ENCODE measurements at regions not wholly inside any gene's neighbourhood (a gene's known extent, or its start where the extent isn't known, plus 50 kb on each side); places are given as distances from the start of the nearest gene placed in this dataset.
"Not testable (repeated sequence)": the region's sequence is repeated elsewhere in the genome, so short reads cannot be mapped to it uniquely, and the experiment has no call there.

- Histone ChIP-seq H3K27ac (no peak overlapping the region), H3K36me3 (replicated peaks) (no peaks in the 10 kb centered on the region), H3K27me3 (replicated peaks) (no peaks in the 10 kb centered on the region), H3K4me3 (ENCODE audit: low read depth, low read length) (no peak overlapping the region)
- DNase-seq = no peak
- in situ Hi-C loops (cut with HindIII; ENCODE audit: low pct_ligation_motif_present, low sequenced_read_pairs) = no loop called here
- TF ChIP-seq CTCF (IDR thresholded peaks at IDR 0.05; ENCODE audit: low read depth, low read length, missing control alignments) = no peak
Measured at GRCh38 chr3:30475038-30475808, 131.2 kb upstream of the TGFBR2 start.

GRCh38 chr3:30475809-30476178 is 130.6 kb upstream of the TGFBR2 start:
- Histone ChIP-seq H3K27me3 (replicated peaks) (no peaks in the 10 kb centered on the region), H3K4me3 (ENCODE audit: low read depth, low read length) (no peak overlapping the region), H3K27ac (no peak overlapping the region), H3K36me3 (replicated peaks) (no peaks in the 10 kb centered on the region)
- in situ Hi-C loops (cut with HindIII; ENCODE audit: low pct_ligation_motif_present, low sequenced_read_pairs) = no loop called here
- DNase-seq = no peak
- no peak for TF ChIP-seq CTCF (IDR thresholded peaks at IDR 0.05; ENCODE audit: low read depth, low read length, missing control alignments)

GRCh38 chr3:30476368-30477084 is 129.9 kb upstream of the TGFBR2 start:
- Histone ChIP-seq H3K27ac (no peak overlapping the region), H3K36me3 (replicated peaks) (no peaks in the 10 kb centered on the region), H3K27me3 (replicated peaks) (no peaks in the 10 kb centered on the region), H3K4me3 (ENCODE audit: low read depth, low read length) (no peak overlapping the region)
- in situ Hi-C loops (cut with HindIII; ENCODE audit: low pct_ligation_motif_present, low sequenced_read_pairs) = no loop called here
- no peak for TF ChIP-seq CTCF (IDR thresholded peaks at IDR 0.05; ENCODE audit: low read depth, low read length, missing control alignments)
- DNase-seq = no peak

- Histone ChIP-seq H3K27ac (no peak overlapping the region), H3K27me3 (replicated peaks) (no peaks in the 10 kb centered on the region), H3K4me3 (ENCODE audit: low read depth, low read length) (no peak overlapping the region), H3K36me3 (replicated peaks) (no peaks in the 10 kb centered on the region)
- no peak for DNase-seq
- in situ Hi-C loops (cut with HindIII; ENCODE audit: low pct_ligation_motif_present, low sequenced_read_pairs) = no loop called here
- TF ChIP-seq CTCF (IDR thresholded peaks at IDR 0.05; ENCODE audit: low read depth, low read length, missing control alignments) = no peak
Measured at GRCh38 chr3:30477149-30477921, 129.1 kb upstream of the TGFBR2 start.

- H3K4me3 ChIP-seq (ENCODE audit: low read depth, low read length); H3K27me3 ChIP-seq (replicated peaks); DNase-seq; H3K36me3 ChIP-seq (replicated peaks); in situ Hi-C loops (cut with HindIII; ENCODE audit: low pct_ligation_motif_present, low sequenced_read_pairs); H3K27ac ChIP-seq: not testable (repeated sequence)
Measured at GRCh38 chr3:30479737-30480136, 126.7 kb upstream of the TGFBR2 start.

GRCh38 chr3:30480156-30480555 is 126.2 kb upstream of the TGFBR2 start:
- in situ Hi-C loops (cut with HindIII; ENCODE audit: low pct_ligation_motif_present, low sequenced_read_pairs); H3K27me3 ChIP-seq (replicated peaks); H3K27ac ChIP-seq; H3K4me3 ChIP-seq (ENCODE audit: low read depth, low read length); DNase-seq; H3K36me3 ChIP-seq (replicated peaks): not testable (repeated sequence)
